ENCODE measurements at regions not wholly inside any gene's neighbourhood (a gene's known extent, or its start where the extent isn't known, plus 50 kb on each side); places are given as distances from the start of the nearest gene placed in this dataset.

DNA sequence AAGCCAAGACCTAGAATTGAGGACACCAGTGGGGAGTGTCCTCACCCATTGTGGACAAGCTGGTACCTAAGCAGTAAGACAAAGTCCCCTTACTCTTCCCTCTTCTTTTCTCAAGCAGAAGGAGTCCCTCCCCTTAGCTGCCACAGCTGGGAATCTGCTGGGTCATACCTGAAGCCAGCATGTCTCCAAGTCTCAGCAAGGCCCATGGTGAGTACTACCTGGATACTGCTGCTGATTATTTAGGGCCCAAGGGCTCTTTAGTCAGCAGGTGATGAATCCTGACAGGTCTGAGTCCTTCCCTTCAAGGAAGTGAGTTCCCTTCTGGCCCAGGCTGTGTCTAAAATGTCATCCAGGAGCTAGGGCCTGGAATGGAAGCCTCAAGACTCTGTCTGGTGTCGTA is 198.6 kb upstream of the STK17B start:
- TF ChIP-seq, protein P1, sequence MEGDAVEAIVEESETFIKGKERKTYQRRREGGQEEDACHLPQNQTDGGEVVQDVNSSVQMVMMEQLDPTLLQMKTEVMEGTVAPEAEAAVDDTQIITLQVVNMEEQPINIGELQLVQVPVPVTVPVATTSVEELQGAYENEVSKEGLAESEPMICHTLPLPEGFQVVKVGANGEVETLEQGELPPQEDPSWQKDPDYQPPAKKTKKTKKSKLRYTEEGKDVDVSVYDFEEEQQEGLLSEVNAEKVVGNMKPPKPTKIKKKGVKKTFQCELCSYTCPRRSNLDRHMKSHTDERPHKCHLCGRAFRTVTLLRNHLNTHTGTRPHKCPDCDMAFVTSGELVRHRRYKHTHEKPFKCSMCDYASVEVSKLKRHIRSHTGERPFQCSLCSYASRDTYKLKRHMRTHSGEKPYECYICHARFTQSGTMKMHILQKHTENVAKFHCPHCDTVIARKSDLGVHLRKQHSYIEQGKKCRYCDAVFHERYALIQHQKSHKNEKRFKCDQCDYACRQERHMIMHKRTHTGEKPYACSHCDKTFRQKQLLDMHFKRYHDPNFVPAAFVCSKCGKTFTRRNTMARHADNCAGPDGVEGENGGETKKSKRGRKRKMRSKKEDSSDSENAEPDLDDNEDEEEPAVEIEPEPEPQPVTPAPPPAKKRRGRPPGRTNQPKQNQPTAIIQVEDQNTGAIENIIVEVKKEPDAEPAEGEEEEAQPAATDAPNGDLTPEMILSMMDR (IDR thresholded peaks at IDR 0.05), result no peak
- TF ChIP-seq POLR2A (IDR thresholded peaks at IDR 0.05), result no peak

All from adrenal gland (tissue), 5 donors.